Activated gamma-delta T cell treated with anti-CD3 and anti-CD28 coated beads, Interleukin-2, amount 50 U/mL, for 16 hours (primary cell): ENCODE measurements at regions not wholly inside any gene's neighbourhood (a gene's known extent, or its start where the extent isn't known, plus 50 kb on each side); places are given as distances from the start of the nearest gene placed in this dataset.
"Not testable (repeated sequence)": the region's sequence is repeated elsewhere in the genome, so short reads cannot be mapped to it uniquely, and the experiment has no call there.

Source experiments
- DNase-seq: peaks from one replicate; pipeline ENCODE4 v3.0.0-alpha.2; 2020; ENCODE audit warnings: low read depth

DNA sequence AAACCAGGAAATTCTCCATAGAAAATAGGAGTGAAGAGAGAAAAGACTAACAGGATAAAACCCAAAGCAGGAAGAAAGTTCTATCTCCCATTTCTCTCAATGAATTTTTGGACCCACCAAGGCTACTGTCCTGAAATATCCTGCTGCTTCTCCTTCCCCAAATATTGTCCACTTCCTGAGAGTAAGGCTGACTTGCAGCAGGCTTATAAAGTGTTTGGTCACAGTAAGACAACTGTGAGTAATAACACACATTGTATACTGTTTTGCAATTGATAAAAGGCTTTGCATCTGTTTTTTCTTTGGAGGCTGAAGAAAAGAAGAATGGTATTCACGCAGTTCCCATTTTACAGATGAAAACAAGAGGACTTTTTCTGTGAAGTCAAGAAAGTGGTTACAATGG lies 52.8 kb downstream of the FOXD4L6 start:
- not testable (repeated sequence) for DNase-seq

DNA sequence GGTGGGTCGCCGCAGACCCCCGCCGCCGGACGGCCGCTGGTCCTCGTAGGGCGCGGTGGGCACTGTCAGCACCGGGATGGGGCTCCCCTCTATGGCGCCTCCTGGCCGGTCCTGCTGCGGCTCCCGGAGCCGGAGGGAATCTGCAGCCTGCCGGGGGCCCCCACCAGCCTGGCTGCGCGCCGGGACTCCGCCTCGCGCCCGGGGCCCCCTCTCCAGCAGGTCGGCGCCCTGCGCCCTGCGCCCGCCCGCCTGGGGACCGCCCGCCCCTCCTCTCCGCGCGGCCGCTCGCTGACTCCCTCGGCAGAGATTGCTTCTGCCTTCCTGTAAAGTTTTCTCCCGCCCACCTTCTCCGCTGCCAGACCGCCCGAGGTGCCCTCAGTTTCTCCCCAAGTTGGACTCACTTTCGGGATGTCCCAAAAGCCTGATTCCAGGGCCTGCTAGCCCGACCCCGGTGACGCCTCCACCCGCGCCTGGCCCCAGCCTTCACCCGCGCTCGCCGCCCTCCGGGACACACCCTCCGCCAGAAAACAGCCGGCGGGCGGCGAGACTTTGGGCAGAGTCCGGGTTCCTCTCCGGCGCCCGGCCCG lies 54.0 kb downstream of the FOXD4L6 start:
- not testable (repeated sequence) for DNase-seq

DNA sequence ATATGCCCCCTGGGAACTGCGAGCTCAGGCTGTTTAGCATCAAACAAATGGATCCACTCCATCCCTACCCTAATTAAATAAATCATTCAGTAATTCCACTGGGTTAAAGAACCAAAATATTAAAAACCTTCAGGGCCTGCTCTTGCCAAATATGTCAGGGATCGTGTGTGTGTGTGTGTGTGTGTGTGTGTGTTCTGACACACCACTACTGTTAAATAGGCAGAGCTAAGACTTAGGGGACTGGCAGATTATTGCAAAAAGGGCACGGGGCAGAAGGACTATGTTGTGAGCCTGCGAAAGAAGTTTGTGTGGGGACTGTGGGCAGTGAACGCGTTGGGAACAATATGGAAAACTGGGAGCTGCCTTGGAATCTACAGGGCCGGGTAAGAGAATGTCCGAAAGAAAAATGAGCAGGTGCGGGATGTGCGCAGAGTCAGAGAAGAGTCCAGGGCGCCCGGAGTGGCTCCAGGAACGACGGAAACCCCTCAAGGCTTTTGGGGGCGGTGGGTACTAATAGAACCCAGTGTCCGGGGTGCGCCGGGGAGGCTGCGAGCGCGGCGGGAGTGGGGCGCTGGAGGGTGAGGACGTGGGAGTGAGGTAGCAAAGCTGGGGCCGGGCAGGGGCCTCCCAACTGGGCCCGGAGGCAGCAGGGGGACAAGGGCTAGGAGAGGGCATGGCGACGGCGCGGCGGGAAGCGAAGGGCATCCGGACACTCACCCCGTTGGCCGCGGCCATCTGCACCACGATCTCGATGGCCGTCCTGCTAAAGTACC lies 54.8 kb downstream of the FOXD4L6 start:
- not testable (repeated sequence) for DNase-seq

DNA sequence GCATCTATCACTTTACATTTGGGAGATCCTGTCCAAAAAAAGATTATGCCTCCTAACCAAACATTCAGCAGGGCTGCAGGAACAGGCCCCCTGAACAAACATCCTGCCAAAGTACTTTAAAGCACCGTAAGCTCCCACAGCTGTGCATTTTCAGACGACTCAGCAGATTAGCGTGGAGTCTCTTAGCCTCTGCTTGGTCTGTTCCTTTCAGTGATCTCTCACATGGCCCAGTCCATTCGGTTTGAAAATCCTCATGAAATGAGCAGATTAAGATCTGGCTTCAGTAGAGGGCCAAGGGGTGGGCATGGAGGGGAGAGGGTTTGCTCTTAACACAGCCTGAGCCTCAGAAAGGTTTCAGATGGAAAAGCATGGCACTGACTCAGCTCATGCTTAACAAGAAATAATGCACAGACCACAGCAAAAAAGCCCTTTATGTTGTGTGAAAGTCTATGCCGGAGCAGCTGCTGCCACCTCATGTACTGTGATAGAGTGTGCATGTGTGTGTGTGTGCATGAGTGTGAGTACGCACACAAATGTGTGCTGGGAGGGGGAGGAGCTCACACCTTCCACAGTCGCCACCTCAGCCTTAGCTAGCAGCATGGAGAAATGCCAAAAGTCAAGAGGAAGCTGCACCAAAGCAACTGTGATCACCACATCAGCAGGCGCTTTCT lies 64.2 kb downstream of the FOXD4L6 start:
- peak; percentile 15 for DNase-seq

DNA sequence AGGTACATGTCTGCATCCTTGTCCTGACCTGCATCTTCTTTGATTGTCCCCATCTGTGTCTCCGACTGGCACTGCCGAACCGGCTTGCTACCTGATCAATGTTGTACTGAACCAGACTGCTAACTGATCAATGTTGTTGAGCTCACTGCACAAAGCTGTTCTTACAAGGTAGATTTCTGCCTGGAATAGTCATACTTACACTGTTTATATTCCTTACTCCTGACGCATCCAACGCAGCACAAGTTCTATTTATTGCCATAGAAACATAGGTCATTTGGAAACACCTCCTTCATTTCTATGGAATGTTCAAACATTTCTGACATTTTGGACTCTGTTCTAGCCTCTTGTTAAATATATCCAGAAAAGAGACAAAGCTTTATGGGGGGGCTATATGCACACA lies 65.2 kb downstream of the FOXD4L6 start:
- not testable (repeated sequence) for DNase-seq

DNA sequence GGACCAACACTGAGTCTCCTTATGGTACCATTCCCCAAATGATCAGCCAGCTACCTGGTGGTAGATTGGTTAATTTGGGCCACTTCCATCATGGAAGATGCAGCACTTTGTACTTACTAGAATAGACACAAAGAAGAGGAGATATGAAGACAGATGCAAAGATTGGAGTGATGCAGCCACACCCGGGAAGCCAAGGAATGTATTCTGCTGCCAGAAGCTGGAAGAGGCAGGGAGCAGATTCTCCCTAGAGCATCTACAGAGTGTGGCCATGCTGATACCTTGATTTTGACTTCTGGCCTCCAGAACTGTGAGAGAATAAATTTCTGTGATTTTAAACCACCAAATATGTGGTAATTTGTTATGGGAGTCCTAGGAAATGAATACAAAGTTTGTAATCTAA lies 68.9 kb downstream of the FOXD4L6 start:
- not testable (repeated sequence) for DNase-seq

DNA sequence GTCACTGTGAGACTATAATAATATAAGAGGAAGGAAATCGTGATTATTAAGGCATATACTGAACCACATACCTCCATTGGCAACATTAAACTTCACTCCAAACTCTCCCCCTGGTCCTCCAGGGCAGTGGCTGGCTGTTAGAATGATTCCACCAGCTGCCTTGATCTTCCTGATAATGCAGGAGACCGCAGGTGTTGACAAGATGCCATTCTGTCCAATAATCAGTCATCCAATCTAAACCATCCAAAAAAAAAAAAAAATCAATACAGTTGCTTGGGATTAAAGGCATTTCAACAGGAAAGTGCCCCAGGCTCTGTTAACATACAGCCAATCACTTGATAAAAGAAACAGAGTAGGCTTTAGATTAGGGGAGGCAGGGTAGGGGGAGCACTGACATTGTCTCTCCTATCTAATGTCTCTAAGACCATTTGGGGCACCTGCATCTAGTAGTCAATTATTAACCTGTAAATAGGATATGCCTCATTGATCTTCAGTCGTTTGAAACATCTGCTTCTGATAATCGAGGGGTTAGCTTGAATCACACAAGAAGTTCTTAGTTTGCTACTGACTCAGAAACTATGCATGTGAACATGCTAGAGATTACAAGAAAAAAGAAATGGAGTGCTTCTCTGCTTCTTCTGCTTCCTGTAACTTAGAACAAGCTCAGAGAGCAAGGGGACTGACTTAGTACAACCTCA lies 74.7 kb downstream of the FOXD4L6 start:
- not testable (repeated sequence) for DNase-seq

DNA sequence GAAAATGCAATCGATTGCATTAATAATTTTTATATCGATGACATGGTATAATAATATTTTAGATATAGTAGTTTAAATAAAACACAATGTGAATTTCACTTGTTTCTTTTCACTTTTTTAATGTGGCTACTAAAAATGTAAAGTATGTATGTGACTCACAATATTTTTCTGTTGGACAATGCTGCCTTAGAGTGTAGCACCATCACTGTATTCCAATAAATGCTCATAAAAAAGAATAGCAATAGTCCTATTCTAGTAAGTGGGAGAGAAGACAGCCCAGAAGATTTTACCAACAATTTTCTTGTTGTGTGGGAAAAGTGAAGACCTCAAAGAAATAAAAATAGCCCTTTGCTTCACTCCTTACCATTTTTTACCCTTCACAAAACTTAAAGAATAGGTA lies 79.8 kb downstream of the FOXD4L6 start:
- DNase-seq: not testable (repeated sequence)

DNA sequence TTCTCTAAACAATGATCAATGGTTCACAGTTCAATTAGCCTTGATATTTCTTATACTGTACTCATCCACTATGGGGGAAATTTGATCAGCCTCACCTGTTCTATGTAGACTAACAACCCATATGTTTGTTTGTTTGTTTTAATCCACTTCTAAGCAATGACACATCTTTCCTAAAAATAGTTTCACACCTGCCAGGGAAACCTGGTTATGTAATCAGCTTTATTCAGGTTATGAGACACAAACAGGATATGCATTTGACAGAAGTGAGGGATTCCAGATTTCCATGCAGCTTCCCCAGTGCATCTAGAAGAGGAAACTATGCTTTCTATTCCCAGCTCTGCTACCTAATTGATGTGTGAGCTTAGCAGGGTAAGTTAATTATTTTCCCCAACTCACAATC lies 80.7 kb downstream of the FOXD4L6 start:
- DNase-seq: not testable (repeated sequence)

DNA sequence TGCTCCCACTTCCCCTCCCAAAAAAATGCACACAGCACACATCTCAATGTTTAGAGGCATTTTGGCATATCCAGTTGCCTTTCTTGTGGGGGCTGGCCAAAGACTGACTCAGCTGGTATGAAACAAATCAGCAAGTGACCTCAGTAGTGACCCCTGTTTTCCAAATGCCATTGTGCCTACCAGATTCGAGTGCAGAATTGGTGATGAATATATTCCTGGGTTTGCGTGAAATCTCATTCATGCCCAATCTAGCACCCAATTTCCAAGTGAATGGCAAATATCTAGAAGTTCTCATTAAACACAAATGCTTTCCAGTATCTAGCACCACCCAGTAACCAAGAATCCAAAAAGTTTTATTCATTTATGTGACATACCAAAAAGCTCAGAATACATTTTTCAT lies 83.6 kb downstream of the FOXD4L6 start:
- not testable (repeated sequence) for DNase-seq

DNA sequence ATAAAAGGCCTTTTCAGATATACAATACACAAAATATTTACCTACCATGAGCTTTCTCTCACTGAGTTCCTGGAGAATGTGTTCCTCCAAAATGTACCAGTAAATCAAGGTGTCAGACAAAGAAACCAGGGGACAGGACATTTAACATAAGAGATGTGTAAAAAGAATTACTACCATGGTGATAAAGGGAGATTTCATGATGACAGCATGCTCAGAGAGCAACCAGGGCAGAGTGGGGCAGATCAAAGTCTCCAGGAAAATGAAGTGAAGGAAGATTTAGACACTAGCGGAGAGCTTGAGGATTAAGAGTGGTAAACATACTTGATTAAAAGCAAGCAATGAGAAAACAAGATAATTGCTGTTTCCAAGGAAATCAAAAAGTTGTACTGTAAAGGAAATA lies 85.0 kb downstream of the FOXD4L6 start:
- DNase-seq: not testable (repeated sequence)

DNA sequence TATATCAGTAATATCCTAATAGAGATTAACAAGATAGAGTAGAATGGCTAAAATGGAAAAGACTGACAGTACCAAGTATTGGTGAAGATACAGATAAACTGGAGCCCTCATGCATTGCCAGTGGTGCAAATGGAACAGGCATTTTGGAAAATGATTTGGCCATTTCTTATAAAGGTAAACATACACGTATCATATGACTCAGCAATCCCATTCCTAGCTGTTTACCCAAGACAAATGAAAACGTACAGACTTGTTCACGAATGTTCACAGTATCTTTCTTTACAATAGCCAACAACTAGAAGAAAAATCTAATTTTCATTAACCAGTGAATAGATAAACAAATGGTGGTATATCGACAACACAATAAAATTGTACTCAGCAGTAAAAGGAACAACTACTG lies 86.4 kb downstream of the FOXD4L6 start:
- not testable (repeated sequence) for DNase-seq

DNA sequence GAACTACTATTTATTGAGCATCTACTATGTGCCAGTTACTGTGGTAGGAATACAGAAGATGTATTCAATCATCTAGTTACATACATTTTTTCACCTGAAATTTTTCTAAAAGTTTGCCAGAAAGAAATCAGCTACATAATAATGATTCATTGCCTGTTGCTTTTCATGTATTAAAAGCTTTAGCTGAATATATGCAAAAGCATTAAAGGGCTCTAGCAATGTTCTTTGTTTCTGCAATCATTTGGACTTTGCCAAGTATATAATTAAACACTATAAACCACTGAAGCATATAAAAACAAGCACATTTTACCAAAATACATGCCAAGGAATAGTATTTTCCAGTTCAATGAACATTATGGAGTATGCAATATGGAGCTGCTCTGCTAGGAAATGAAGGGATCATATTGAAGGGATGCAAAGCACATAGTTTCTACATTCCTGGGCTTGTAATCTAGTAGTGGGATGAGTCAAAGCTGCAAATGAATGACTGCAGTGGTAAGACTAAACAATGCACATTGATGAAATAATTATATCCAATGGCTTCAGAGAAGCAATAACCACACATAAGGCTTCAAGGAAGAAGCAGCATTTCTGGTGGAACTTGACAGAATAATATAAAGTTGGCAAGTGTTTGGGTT lies 87.7 kb downstream of the FOXD4L6 start:
- not testable (repeated sequence) for DNase-seq

DNA sequence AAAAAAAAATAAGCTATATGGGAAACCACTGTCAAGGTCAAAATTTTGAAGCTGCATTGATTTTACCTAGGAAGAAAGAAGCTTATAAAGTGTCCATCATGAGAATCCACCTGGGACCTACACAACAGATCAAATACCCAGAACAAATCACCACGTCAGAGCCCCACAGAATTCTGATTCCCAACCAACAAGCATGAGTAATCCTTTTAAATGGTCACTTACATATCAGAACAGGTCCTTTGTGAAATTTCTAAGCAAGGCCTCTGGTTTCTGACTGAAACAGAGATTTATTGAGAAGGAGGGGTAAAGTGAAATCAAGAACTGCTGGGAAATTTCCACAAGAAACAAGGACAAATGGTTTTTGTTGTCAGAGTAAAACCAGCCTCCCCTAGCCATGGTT lies 93.2 kb downstream of the FOXD4L6 start:
- not testable (repeated sequence) for DNase-seq

DNA sequence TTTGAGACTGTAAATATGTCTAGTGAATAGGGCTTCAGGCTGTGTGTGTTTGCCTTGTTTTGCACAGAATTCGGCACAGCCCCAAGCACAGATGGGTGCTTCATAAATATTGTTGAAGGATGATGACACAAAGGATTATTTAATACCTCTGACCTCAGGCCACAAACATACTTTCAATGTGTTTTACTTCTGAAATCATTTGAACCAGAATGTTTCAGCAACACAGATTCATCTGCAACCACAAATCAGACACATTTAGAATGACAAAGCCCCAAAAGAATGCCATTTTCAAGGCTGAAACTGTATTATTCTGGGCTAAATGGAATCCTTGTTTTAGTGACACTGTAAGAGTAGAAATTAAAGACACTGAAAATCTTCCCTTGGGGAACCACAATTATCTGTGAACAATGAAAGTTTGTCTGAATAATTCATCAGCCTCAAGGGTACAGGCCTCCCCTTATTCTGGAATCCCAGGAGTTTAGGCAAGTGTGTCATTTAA lies 93.7 kb downstream of the FOXD4L6 start:
- DNase-seq: not testable (repeated sequence)

DNA sequence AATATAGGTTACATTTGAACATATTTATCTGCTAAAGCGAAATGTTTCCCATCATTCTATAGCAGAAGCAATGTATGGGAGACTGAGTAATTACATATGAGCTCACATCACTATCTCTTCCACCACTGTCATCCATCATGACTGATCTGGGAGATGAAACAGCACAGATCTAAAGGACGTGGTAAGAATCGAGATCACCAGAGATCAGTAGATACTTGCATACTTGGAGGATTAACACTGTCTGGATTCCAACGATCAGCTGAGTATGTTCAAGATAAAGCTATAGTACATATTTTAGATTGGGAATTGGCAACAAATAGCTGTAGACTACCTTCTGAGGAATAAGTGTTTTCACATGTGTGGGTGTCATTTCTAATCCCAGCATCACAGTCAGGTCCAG lies 94.6 kb downstream of the FOXD4L6 start:
- DNase-seq: not testable (repeated sequence)

DNA sequence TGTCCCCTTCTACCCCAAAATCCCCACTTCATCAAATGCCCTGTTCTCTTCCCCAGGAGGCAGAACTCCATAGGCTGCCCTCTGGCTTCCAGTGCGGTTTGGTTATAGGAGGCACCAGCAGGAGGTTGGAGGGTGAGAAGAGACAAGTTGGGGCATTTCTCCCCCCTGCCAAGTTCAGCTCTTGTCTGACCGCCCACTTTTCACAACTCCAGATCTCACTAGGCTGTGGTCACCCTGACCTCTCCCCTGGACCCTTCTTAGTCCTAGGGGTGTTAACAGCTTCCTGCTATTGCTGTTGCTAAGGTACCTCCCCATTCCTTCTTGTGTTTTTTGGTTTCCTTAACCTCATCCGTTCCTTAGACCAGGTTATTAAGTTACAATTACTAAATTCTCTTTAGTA lies 95.1 kb downstream of the FOXD4L6 start:
- not testable (repeated sequence) for DNase-seq

DNA sequence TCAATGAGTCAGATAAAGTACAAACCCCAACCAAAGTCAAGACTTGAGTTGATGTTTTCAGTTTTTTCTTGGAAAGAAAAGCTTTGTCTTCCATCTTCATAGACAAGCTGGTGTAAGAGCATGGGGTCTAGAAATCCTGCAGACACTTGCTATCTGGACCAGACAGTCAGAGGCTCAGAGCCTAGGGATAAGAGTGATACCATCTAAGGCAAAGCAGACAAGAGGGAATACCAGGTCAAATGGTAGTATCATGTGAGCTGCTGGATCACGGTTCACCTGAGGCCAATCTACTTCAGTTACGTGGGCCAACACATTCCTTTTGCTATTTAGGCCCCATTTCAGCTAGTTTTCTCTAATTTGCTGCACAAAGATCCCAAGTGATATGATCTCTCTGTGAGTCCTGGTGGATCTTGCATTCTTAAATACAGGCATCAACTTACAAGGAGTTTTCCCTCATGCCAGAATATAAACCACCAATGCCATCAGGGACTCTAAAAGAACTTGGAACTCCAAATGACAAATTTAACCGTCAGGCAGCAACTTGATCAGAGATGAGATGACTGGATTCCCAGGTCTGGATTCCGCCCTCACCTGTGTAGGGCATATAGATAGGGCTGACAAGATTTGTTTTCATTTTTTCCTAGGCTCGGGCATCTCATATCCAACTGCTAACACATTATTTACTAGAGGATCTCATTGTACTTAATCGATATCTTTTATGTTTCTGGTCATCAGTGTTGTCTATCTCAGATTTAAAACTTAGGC lies 101.4 kb downstream of the FOXD4L6 start:
- DNase-seq: not testable (repeated sequence)

DNA sequence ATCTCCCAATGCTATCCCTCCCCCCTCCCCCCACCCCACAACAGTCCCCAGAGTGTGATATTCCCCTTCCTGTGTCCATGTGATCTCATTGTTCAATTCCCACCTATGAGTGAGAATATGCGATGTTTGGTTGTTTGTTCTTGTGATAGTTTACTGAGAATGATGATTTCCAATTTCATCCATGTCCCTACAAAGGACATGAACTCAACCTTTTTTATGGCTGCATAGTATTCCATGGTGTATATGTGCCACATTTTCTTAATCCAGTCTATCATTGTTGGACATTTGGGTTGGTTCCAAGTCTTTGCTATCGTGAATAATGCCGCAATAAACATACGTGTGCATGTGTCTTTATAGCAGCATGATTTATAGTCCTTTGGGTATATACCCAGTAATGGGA lies 106.1 kb downstream of the FOXD4L6 start:
- not testable (repeated sequence) for DNase-seq

DNA sequence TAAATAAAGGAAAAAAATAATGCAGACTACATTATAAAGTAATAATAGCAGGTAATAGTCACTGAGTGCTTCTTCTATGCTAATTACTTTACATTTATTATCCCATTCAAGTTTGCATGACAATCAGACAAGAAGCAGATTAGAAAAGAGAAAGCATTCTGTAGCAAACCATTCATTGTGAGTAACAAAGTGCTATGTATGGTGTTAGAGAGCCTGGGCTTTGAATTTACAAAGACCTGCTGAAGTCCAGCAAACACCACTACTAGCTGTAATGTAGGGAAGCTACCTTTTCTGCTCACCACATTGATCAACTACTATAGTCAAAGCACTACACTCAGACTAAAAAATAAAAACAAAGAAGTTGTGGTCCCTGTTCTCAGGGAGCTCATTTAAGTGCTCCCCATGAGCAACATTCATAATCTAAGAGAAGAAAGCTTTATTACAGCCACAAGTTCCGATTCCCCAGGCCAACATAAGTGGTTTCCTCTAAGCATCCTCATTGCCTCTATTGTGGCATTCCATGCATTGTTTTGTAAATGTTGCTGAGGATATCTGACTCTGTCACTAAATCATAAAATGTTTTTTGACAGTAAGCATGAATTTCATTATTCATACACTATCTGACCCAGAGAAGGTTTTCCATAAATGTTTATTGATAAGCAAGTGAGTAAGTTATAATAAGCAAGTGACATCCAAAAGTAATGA lies 108.5 kb downstream of the FOXD4L6 start:
- not testable (repeated sequence) for DNase-seq
